IMR-90 (cell line): ENCODE measurements at regions not wholly inside any gene's neighbourhood (a gene's known extent, or its start where the extent isn't known, plus 50 kb on each side); places are given as distances from the start of the nearest gene placed in this dataset.

Experiments used
- ATAC-seq: fragments of 200-7000 bp; cut with Tn5 transposase; 2 replicates; pipeline ENCODE4 v1.9.1; 2020; ENCODE audit warnings: low read depth, mild to moderate bottlenecking, moderate library complexity
- BruUV-seq: library from RNA; stranded (reverse); fragments of 400-500 nt; replicated peaks from 2 replicates; lab custom pipeline; 2021; lab: Mats Ljungman, UMichigan
- CTCF ChIA-PET: fragments of 300-600 bp; formaldehyde crosslinking; extraction: SDS; loops from one replicate; lab custom pipeline; 2021; ENCODE audit warnings: antibody characterized with exemption; lab: Yijun Ruan, JAX
- POLR2A ChIA-PET: fragments of 300-600 bp; sonication (Branson Sonifier 250); formaldehyde crosslinking; loops from one replicate; lab custom pipeline; 2022; ENCODE audit warnings: antibody characterized with exemption; ENCODE audit not compliant: unreplicated experiment; lab: Charles Lee
- DNase-seq: peaks from one replicate; pipeline ENCODE4 v3.0.0; 2013
- H2AFZ ChIP-seq: replicated peaks from 2 replicates; pipeline ENCODE3; 2013; ENCODE audit warnings: low read length, mild to moderate bottlenecking; ENCODE audit not compliant: poor library complexity
- H2AK5ac ChIP-seq: 2 replicates; pipeline ENCODE4 v1.6.1; 2013; ENCODE audit warnings: low read depth, low read length, inconsistent platforms
- H2AK9ac ChIP-seq: replicated peaks from 2 replicates; pipeline ENCODE3; 2013; ENCODE audit warnings: mild to moderate bottlenecking, low read depth, low read length, moderate library complexity; ENCODE audit not compliant: poor library complexity
- H2BK120ac ChIP-seq: 2 replicates; pipeline ENCODE4 v1.6.1; 2013; ENCODE audit warnings: low read depth, low read length, inconsistent platforms
- H2BK15ac ChIP-seq: 3 replicates; pipeline ENCODE4 v1.6.1; 2013; ENCODE audit warnings: low read depth, low read length, inconsistent platforms
- H2BK20ac ChIP-seq: 2 replicates; pipeline ENCODE4 v1.6.1; 2013; ENCODE audit warnings: low read depth, mild to moderate bottlenecking, inconsistent platforms, low read length, moderate library complexity
- H2BK5ac ChIP-seq: 2 replicates; pipeline ENCODE4 v1.6.1; 2013; ENCODE audit warnings: mild to moderate bottlenecking, low read depth, low read length, inconsistent platforms; ENCODE audit not compliant: poor library complexity, severe bottlenecking
- H3K14ac ChIP-seq: replicated peaks from 2 replicates; pipeline ENCODE4 v1.6.1; 2013; ENCODE audit warnings: low read depth, low read length, inconsistent platforms
- H3K18ac ChIP-seq: 2 replicates; pipeline ENCODE4 v1.6.1; 2013; ENCODE audit warnings: low read depth, low read length, control low read depth
- H3K23ac ChIP-seq: 2 replicates; pipeline ENCODE4 v1.6.1; 2013; ENCODE audit warnings: low read depth, low read length, inconsistent platforms
- H3K27ac ChIP-seq: 2 replicates; pipeline ENCODE4 v1.5.1; 2013; ENCODE audit warnings: mild to moderate bottlenecking, control low read depth, low read length; ENCODE audit not compliant: insufficient read depth
- H3K27me3 ChIP-seq: 2 replicates; pipeline ENCODE4 v1.6.1; 2013; ENCODE audit warnings: low read length; ENCODE audit not compliant: control insufficient read depth, insufficient read depth
- H3K36me3 ChIP-seq: 2 replicates; pipeline ENCODE4 v1.6.1; 2013; ENCODE audit warnings: low read length, mixed read lengths; ENCODE audit not compliant: control insufficient read depth, insufficient read depth
- H3K4ac ChIP-seq: 2 replicates; pipeline ENCODE4 v1.6.1; 2013; ENCODE audit warnings: low read depth, low read length, inconsistent platforms
- H3K4me1 ChIP-seq: 2 replicates; pipeline ENCODE4 v1.6.1; 2013; ENCODE audit warnings: low read length, mixed read lengths; ENCODE audit not compliant: control insufficient read depth, insufficient read depth
- H3K4me2 ChIP-seq: 2 replicates; pipeline ENCODE4 v1.6.1; 2013; ENCODE audit warnings: low read depth, mild to moderate bottlenecking, control low read depth, low read length, moderate library complexity
- H3K4me3 ChIP-seq: 2 replicates; pipeline ENCODE4 v1.5.1; 2013; ENCODE audit warnings: low read depth, mild to moderate bottlenecking, control low read depth, low read length, moderate library complexity; ENCODE audit not compliant: insufficient read depth
- H3K56ac ChIP-seq: 2 replicates; pipeline ENCODE4 v1.6.1; 2013; ENCODE audit warnings: low read length, inconsistent platforms; ENCODE audit not compliant: insufficient read depth; ENCODE audit errors: extremely low read depth
- H3K79me1 ChIP-seq, 2 experiments: 2 replicates each; pipeline ENCODE4 v1.6.1; 2013; ENCODE audit warnings: low read length in 2 of 2, inconsistent platforms in 1 of 2, low read depth in 1 of 2
- H3K9ac ChIP-seq: 2 replicates; pipeline ENCODE4 v1.6.1; 2013; ENCODE audit warnings: low read depth, low read length, control low read depth
- H3K9me1 ChIP-seq: 2 replicates; pipeline ENCODE4 v1.6.1; 2013; ENCODE audit warnings: low read length, inconsistent platforms; ENCODE audit not compliant: insufficient read depth
- H3K9me3 ChIP-seq: 2 replicates; pipeline ENCODE4 v1.6.1; 2013; ENCODE audit warnings: low read length; ENCODE audit not compliant: control insufficient read depth, insufficient read depth
- H4K20me1 ChIP-seq: 2 replicates; pipeline ENCODE4 v1.6.1; 2013; ENCODE audit warnings: low read length, inconsistent platforms; ENCODE audit not compliant: insufficient read depth
- H4K5ac ChIP-seq: 2 replicates; pipeline ENCODE4 v1.6.1; 2013; ENCODE audit warnings: mild to moderate bottlenecking, low read depth, low read length, control low read depth
- H4K8ac ChIP-seq, 2 experiments: 2 replicates each; pipeline ENCODE4 v1.6.1; 2013; ENCODE audit warnings: low read depth in 2 of 2, low read length in 2 of 2, control low read depth in 1 of 2, inconsistent platforms in 1 of 2
- H4K91ac ChIP-seq: 2 replicates; pipeline ENCODE4 v1.6.1; 2013; ENCODE audit warnings: low read depth, low read length, inconsistent platforms; ENCODE audit not compliant: insufficient read depth
- CEBPB ChIP-seq: IDR thresholded peaks from 2 replicates; pipeline ENCODE4 v1.6.1; 2012; ENCODE audit warnings: low read depth, low read length, improper control_type of control experiment
- CHD1 ChIP-seq: IDR thresholded peaks from 2 replicates; pipeline ENCODE4 v1.6.1; 2012; ENCODE audit warnings: low read depth, low read length, improper control_type of control experiment
- MAZ ChIP-seq: IDR thresholded peaks from 2 replicates; pipeline ENCODE4 v1.6.1; 2012; ENCODE audit warnings: low read depth, mild to moderate bottlenecking, low read length, improper control_type of control experiment, moderate library complexity, borderline replicate concordance
- NFE2L2 ChIP-seq: fragments of 150-350 bp; IDR thresholded peaks from 2 replicates; pipeline ENCODE4 v1.6.1; 2016; ENCODE audit warnings: low read depth, mild to moderate bottlenecking, low read length
- RAD21 ChIP-seq: IDR thresholded peaks from 2 replicates; pipeline ENCODE4 v1.6.1; 2012; ENCODE audit warnings: low read length, improper control_type of control experiment
- RFX5 ChIP-seq: IDR thresholded peaks from 2 replicates; pipeline ENCODE4 v1.8.0; 2012; ENCODE audit warnings: low read depth, mild to moderate bottlenecking, low read length, moderate library complexity
- SMC3 ChIP-seq: fragments of 150-350 bp; IDR thresholded peaks from 2 replicates; pipeline ENCODE4 v1.6.1; 2016; ENCODE audit warnings: low read depth, mild to moderate bottlenecking, antibody characterized with exemption, low read length, moderate library complexity
- WGBS, 2 experiments: methylation state at CpG; one replicate each; pipeline versions ENCODE4 v1.1.5 to v1.1.7; 2013; ENCODE audit warnings: missing lambda C conversion rate in 2 of 2; ENCODE audit not compliant: insufficient read length in 1 of 2; ENCODE audit errors: extremely low coverage in 2 of 2; 5-methylcytosine and 5-hydroxymethylcytosine counted together
- dilution Hi-C: fragments of 300-500 bp; cut with HindIII; formaldehyde crosslinking; loops from one replicate; pipeline ENCODE4 v1.14.3; 2018; ENCODE audit warnings: low sequenced_read_pairs; ENCODE audit not compliant: unreplicated experiment
- in situ Hi-C: fragments of 300-500 bp; cut with MboI; formaldehyde crosslinking; loops from 3 replicates; pipeline ENCODE4 v1.14.3; 2019; ENCODE audit warnings: low sequenced_read_pairs, inconsistent platforms, mixed read lengths
- intact Hi-C: fragments of 100-400 bp; cut with micrococcal nuclease; formaldehyde crosslinking; loops from 2 replicates; pipeline ENCODE4 v1.10.0; 2022

DNA sequence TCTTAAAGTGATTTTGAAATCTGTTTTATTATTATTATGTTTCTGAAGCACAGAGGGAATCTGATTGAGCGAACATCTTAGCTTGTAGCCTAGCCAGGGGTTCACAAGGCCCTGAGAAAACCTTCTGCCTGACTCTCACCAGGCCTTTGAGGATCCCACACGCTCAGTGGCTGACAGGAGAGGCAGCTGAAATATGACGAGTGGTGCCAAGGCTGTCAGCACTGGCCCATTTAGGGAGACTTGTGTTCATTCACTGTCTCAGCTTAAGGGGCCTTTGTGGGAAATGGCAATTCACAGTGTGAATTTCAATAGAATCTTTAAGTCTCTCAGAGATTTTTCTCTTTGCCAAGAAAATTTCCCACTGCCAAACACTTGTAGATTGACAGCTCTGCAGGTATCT, 770.9 kb downstream of the TUSC7 start:
- POLR2A ChIA-PET = no interaction called here
- Histone ChIP-seq H2AFZ (no peak overlapping the region), H2AK9ac (no peak overlapping the region), H4K5ac (no peak overlapping the region), H3K4me2 (no peak overlapping the region), H3K4ac (no peak overlapping the region), H3K56ac (no peak overlapping the region), H4K91ac (no peak overlapping the region), H3K9me3 (no peaks in the 10 kb centered on the region), H3K4me3 (no peak overlapping the region), H2BK20ac (no peak overlapping the region), H2AK5ac (no peak overlapping the region), H2BK120ac (no peak overlapping the region), H4K20me1 (no peaks in the 10 kb centered on the region), H3K79me1 (no peaks in the 10 kb centered on the region), H3K18ac (no peak overlapping the region), H3K9me1 (no peaks in the 10 kb centered on the region), H4K8ac (no peak overlapping the region), H3K4me1 (no peaks in the 10 kb centered on the region), H3K27me3 (no peaks in the 10 kb centered on the region), H2BK5ac (no peak overlapping the region), H3K27ac (no peak overlapping the region), H3K36me3 (no peaks in the 10 kb centered on the region), H3K23ac (no peak overlapping the region), H2BK15ac (no peak overlapping the region), H3K9ac (no peak overlapping the region), H3K14ac (no peak overlapping the region)
- DNase-seq (no peak), ATAC-seq (no peak)
- dilution Hi-C loops = no loop called here
- BruUV-seq = no TSS peak
- WGBS, 2 experiments = no CpG with 5 or more reads among the region's 3 CpGs
- in situ Hi-C loops = no loop called here
- CTCF ChIA-PET = no interaction called here
- intact Hi-C loops = no loop called here
- no peak for TF ChIP-seq CHD1
- no peak for TF ChIP-seq SMC3
- no peak for TF ChIP-seq RFX5
- no peak for TF ChIP-seq MAZ
- no peak for TF ChIP-seq CEBPB
- TF ChIP-seq NFE2L2 = no peak
- no peak for TF ChIP-seq RAD21
